GM18502 (cell line): ENCODE measurements at regions not wholly inside any gene's neighbourhood (a gene's known extent, or its start where the extent isn't known, plus 50 kb on each side); places are given as distances from the start of the nearest gene placed in this dataset.
"Not testable (repeated sequence)": the region's sequence is repeated elsewhere in the genome, so short reads cannot be mapped to it uniquely, and the experiment has no call there.

Source experiments
- ATAC-seq: cut with Tn5 transposase; IDR thresholded peaks from one replicate; pipeline ENCODE4 v1.9.1; 2021; ENCODE audit warnings: mild to moderate bottlenecking; ENCODE audit not compliant: unreplicated experiment, poor library complexity

DNA sequence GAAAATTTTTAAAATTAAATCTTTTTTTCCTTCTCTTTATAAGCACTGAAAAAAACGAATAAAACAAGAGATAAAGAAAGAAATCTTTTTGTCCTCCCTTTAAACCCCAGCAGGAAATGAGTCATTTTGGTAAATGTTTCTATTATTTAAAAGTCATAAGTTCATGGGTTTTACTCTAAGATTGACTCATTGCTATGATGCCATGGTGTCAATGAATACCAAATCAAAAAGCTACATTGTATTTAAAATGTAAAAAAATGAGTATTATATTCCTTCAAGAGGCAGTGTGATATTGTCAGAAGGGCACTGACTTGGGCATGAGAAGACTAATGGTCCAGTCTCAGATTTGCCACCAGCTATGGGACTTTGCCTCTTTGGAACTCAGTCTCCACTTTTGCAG is 303.4 kb upstream of the DNAJC19 start:
- ATAC-seq, result peak; percentile 88

- no peak for ATAC-seq
Measured at GRCh38 chr3:181290941-181291340, 301.4 kb upstream of the DNAJC19 start.

GRCh38 chr3:181289306-181289705 is 299.8 kb upstream of the DNAJC19 start:
- no peak for ATAC-seq

DNA sequence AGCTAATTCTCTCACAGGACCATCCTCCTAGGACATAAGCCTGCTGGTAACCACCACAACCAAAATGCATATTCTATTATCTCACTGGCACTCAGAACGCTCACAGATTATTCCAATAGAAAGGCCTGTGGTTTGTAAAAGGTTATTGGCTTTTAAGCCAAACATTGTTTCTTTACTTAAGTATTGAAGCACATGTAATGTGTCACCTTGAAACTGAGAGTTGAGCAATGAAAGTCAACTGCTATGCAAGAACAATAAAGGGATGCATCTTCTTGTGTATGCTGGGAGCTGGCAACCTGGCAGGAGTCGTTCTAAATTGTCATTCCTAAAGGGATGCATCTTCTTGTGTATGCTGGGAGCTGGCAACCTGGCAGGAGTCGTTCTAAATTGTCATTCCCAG is 298.6 kb upstream of the DNAJC19 start:
- no peak for ATAC-seq

GRCh38 chr3:181279239-181279565 is 289.7 kb upstream of the DNAJC19 start:
- ATAC-seq, result no peak

DNA sequence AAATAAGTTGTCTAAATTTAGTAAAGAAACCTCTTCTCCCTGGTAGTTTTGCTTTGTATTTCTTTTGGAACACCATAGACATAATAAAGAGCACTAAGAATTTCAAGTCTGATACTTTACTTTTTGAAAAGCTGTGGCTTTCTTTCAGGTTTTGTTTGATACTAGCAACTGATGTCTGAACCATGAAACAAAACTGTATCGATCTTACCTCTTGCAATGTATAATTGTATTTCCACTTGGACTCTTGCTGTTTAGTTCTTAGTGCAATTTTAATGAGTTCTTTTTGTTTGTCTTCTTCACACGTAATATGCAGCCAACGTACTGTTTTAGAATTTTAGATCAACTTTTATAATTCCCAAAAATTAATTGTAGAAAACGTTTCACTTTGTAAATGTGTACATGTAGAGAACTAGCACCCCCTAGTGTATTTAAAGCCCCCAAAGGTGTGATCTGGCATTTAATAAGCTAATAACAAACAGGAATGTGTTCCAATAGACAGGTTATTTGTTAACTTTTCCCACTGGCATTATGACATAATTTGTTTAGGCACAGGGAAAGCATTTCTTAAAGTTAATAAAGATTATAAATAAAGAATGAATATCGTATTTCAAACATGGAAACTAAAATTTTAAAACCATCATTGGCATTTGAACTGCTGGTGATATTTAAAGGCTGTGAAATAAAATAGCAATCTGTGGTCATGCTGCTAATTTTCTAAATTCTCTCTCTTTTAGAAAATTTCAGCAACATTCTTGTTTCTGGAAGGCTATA is 289.1 kb upstream of the DNAJC19 start:
- no peak for ATAC-seq

DNA sequence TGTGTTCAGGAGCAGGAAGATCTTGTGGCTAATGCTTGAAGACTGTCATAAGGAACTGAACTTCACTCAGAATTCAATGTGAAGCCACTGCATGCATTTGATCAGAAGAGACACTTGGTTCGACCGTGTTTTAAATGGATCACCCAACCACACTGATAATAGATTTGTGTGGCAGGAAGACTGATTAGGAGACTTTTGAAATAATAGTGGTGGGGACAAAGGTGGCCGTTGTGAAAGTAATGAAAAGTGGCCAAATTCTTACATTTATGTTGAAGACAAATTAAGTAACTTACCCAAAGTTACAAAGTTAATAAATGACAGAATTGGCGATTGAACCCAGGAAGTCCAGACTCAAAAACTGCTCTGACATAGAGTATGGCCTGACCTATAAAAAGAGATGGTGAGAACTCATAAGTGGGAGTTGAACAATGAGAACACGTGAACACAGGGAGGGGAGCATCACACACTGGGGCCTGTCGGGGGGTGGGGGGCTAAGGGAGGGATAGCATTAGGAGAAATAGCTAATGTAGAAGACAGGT is 286.9 kb upstream of the DNAJC19 start:
- no peak for ATAC-seq

DNA sequence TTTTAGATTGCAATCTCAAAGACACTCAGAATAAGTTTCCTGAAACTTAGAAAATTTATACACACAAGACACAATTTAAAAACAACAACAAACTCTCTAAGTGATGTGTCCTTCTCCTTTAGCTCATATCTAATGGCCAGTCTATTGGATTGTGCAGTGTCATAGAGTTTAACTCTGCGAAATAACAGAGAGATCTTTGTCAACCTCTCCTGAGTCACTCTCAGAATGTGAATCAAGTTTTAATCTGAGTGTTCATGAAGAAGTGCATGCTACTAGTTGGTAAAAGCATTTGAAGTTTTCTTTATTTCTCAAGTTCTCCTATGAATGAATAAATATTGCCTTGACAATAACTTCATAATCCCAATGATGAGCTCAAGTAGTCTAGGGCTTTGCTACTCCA is 284.5 kb upstream of the DNAJC19 start:
- ATAC-seq, result no peak

GRCh38 chr3:181267312-181267711 is 277.8 kb upstream of the DNAJC19 start:
- ATAC-seq, result no peak

GRCh38 chr3:181265750-181266333 is 276.3 kb upstream of the DNAJC19 start:
- ATAC-seq, result peak; percentile 90

DNA sequence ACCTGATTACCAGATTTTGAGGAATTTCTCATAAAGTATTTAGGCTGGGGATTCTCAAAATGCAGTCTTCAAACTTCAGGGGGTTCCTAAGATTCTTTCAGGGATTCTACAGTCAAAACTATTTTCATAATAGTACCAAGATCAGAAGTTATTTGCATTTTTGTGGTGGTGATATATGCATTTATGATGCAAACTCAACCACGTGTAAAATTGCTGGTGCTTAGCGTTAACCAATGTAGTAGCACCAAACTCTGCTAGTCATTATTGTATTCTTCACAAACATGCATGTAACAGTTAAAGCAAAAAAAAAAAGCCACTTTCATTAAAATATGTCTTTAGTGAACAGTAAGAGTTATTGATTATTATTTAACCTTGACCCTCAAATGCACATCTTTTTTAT is 274.9 kb upstream of the DNAJC19 start:
- ATAC-seq, result no peak

GRCh38 chr3:181253796-181254195 is 264.3 kb upstream of the DNAJC19 start:
- ATAC-seq, result no peak

DNA sequence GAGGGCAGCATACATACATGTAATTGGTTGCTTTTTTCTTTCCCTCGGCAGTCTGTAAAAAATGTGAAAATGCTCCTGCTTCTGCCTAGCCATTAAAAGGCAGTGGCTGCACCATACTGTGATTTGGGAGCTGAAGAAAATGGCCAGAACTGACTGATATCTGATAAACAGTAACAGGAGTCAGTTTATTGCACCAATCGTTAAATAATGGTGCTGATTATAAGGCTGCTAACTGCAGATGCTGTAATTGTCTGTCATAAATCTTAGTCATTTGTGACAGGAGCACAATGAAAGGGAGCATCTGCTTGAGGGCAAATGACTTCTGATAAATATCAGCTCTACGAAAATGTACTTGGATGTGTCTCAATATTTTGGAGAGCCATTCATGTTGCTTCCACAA is 263.1 kb upstream of the DNAJC19 start:
- no peak for ATAC-seq

- ATAC-seq, result no peak
Measured at GRCh38 chr3:181250714-181251113, 261.2 kb upstream of the DNAJC19 start.

GRCh38 chr3:181239441-181239840 is 249.9 kb upstream of the DNAJC19 start:
- no peak for ATAC-seq

DNA sequence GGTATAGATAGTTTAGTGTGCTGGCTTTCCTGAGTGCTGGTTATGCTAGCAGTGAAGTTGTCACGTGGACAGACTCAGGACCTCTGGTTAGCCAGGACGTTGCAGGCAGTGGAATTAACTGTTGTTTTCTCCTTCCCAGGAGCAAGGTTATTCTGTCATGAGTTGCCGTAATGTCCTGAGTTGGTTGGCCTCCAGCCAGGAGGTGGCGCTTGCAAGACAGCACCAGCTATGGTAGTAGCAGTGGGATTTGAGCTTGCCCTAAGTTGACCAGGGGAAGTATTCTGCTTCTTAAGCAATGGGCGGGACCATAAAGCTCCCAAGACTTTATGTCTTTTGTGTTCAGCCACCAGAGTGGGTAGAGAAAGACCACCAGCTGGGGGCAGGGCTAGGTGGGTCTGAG is 240.7 kb upstream of the DNAJC19 start:
- ATAC-seq, result no peak

- no peak for ATAC-seq
Measured at GRCh38 chr3:181213347-181213746, 223.8 kb upstream of the DNAJC19 start.

DNA sequence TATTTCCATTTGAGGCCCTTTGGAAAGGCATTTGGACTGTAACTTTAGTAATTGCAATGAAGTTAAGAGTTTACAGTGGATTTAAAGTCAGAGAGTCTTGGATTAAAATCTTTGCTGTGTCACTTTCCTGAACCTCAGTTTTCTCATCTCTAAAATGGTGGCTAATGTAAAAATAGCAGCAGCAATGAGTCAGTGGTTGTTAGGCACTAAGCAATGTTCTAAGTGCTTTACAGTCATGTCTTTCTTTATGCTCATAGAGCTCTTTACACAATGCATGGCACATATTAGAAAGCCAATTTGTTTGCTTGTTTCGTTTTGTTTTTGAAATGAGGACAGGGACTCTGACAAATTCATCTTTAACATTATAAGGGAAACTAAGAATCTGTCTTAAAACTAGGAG is 222.7 kb upstream of the DNAJC19 start:
- no peak for ATAC-seq

DNA sequence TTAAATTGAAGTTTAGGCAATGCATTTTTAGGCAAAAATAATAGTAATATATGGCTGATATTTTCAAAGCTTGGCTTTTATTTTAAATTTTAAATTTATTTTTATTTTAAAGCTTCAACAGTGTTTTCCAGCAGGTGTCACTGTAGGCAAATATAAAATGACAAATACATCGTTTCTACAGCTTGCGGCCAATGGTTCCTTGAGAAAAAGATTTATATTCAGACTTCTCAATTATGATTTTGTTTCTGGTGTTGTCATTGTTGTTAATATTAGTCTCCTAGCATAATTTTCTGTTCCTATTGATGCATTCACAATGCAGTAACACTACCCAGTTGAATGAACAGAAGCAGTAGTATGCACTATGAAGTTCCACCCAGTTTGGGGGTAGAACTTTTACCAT is 220.7 kb upstream of the DNAJC19 start:
- ATAC-seq, result no peak

DNA sequence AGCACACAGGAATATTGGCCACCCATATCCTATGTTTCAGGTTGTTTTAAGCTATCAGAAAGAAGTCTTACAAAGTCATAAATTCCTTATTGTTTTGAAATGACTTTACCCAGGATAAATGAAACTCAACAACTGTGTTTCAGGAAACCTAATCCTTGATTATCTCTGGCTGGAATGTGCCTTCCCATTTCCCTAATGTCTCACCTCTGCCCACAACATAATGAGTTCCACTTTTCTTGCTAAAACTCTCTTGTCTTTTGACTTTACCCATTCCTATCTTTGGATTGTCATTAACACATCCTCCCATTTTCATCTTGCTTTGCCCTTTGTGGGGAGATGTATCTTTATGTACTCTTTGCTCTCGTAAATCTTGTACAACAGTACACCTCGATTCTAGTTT is 200.0 kb upstream of the DNAJC19 start:
- no peak for ATAC-seq

GRCh38 chr3:181183764-181184163 is 194.2 kb upstream of the DNAJC19 start:
- ATAC-seq, result no peak

DNA sequence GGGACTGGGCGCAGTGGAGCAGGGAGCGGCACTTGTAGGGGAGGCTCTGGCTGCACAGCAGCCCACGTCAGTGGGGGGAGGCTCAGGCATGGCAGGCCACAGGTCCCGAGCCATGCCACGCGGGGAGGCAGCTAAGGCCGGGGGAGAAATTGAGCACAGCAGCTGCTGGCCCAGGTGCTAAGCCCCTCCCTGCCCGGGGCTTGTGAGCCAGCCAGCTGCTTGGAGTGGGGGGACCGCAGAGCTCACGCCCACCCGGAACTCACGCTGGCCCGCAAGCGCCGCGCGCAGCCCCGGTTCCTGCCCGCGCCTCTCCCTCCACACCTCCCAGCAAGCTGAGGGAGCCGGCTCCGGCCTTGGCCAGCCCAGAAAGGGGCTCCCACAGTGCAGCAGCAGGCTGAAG is 193.5 kb upstream of the DNAJC19 start:
- not testable (repeated sequence) for ATAC-seq
